GM18508 (cell line): ENCODE measurements at regions not wholly inside any gene's neighbourhood (a gene's known extent, or its start where the extent isn't known, plus 50 kb on each side); places are given as distances from the start of the nearest gene placed in this dataset.

Experiments
- ATAC-seq: cut with Tn5 transposase; IDR thresholded peaks from one replicate; pipeline ENCODE4 v1.9.1; 2021; ENCODE audit warnings: moderate number of reproducible peaks; ENCODE audit not compliant: insufficient read depth, unreplicated experiment

DNA sequence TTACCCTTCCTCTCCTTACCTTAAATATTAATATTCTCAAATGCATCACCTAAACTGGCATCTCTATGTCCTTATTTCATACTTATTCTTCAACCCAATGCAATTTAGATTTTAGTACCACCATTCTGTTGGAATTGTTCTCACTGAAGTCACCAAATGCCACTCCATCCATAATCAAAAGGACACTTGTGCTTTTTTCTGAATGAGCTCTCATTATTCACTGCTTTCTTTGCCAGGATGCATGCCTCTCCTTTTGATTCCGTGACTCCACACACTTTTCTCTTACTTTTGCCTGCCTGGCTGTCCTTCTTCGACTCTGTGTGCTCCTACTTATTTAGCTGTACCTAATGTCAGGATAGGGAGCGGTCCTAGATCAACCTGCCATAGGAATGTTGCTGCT is 633.1 kb upstream of the BOD1L1 start:
- ATAC-seq: no peak

DNA sequence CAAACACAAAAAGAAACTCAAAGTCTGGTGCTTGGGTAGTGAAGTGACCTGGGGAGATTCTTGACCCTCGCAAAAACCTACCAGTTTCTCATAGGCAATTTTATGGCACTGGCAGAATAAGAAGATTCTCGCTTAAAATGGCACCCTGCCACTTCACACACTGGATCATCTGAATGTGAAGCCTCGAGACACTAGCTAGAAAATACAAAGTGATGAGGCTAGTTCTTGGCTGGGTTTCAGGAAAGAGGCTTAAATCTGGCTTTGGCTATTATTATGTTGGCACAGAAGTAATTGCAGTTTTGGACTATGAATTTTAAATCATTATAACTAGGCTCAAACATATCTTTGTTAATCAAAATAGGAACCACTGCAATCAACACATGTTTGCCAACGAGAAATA is 634.7 kb upstream of the BOD1L1 start:
- ATAC-seq: no peak

DNA sequence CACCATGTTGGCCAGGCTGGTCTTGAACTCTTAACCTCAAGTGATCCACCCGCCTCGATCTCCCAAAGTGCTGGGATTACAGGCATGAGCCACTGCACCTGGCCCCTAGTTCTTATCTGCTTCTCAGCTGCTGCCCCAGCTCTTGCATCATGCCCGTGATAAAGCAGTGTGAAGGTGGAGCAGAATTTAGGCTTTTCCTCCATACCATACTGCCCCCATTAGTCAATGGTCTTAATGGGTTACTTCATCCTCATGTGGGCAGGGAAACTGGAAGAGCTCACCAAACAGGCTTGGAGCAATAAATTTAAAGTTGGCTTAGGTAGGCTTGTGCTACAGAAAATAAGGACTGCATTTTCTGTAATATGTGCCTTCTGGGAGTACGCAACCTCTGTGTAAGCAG is 636.9 kb upstream of the BOD1L1 start:
- no peak for ATAC-seq

DNA sequence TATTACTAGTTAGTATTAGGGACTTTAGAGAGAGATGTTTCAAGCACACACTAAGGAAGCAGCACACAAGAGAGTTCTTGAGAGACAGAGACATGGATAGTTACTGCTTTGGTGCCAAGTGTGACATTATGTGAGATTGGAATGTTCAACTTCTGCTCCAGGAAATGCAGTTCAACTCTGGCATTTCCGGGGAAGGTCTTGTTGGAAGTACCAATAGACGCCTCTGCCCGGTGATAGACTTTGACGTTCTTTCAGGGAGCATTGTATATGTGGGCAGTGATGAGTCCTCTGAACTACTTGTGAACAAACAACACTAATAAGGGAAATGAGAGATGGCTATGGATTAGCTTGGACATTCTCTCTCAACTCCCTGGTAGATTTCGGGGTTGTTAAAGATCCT is 638.1 kb upstream of the BOD1L1 start:
- ATAC-seq: no peak

DNA sequence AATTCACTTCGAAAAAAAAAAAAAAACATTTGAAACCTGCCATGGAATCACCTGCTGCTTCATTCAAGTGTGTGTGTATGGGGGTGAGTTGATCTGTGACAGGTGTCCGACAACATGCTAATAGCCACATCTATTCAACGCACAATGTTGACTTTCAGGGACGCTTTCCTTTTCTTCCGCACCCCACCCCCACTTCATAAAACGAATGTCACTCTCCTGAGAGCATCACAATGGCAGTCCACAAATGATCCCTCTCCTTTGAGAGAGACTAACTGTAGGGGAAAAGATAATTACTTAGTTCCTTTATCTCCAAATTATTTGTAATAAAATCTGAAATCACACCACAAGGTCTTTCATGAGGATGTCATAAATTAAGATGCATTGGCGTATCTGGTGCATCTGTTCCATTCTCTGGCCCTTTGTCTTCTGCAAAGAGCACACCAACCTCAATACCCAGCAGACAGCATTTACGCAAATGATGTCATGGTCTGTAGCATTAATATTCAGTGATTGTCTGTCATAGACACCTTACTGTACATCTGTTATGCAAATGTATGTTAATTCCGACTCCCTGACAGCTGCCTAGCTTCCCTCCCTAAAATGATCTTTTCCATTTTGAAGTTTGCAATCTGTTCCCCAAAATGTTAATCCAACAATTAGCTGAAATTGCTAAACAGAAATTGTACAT is 640.0 kb upstream of the BOD1L1 start:
- no peak for ATAC-seq

DNA sequence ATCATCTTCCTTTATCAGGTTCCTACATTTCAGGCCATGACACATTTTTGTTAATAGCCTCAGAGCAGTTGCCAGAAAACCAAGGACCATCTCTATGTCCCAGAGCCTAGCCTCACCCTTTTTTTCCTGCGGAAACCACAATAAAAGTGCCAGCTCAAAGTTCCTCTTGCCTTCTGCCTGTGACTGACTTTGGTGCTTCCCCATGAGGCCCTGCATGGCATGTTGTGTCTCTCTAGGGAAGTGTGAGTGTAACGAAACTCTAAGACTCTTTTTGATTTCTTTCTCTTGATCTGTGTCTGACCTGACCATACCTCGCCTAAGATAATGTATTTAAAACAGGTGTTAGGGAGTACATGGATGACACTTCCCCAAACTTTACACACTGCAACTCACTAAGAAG is 642.3 kb upstream of the BOD1L1 start:
- no peak for ATAC-seq

DNA sequence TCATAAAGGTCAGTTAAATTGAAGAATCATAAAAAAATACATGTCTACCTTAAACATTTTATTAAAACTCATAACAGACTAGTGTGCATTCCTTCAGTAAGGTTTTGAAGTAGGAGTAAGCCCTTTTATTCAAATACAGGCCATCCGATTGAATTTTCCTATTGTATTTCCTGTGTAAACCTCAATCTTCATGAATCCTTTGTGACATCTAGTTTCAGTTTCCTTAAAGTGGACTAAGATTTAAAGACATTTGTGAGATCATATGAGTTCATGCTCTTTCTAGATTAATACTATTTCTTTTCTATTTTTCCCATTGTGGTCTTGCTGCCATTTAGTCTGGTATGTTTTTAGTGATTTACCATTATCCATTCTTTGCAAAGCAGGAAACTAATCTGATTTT is 644.7 kb upstream of the BOD1L1 start:
- no peak for ATAC-seq

DNA sequence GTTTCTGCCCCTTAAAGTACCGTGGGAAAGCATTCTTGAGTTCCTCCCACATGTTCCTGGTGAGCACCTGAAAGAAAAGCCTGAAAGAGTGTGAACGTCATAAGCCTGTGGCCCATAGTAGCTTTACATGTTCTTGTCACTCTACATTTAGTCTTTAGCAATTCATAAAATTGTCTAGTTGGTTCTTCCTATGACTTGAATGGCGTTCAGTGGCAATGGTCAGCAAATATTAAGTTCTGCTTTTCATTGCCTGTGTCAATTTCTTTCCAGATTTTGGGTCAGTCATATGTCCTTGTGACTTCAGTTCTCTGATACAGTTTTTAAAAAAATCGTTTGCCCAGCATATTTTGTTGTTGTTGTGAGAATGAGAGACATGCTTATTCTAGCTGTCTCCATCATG is 650.0 kb upstream of the BOD1L1 start:
- ATAC-seq: no peak

DNA sequence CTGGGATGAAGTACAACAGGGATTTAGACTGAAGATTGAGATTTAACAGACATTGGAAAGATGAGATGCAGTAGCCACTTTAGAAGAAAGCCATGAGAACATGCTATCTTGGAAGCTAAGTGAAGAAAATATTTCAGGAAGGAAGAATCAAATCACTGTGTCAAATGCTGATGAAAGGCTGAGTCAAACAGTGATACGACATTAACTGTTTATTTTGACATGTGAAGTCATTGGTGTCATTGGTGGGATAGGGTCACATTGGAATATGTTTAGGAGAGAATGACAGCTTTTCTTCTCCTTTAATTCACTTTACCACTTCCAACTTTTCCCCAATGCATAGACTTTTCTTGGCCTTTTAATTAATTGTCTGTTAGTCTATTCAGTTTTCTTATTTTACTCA is 653.0 kb upstream of the BOD1L1 start:
- ATAC-seq: no peak

DNA sequence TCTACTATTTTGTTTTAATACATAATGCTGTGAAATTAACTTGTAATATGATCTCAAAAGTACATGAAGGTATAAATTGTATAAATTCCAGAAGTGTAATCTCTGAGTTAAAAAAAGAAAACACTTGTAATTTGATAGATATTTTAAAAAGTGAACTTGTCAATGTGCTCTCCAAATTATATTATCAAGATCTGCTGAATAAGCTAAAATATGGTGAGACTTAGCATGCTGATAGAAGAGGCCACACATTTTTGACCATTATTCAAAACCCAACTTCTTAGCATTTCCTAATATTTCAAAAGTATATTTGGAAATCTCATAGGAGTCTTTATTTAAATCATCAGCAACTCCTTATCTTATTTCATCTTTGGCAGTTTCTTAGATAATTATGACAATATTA is 657.1 kb upstream of the BOD1L1 start:
- no peak for ATAC-seq

DNA sequence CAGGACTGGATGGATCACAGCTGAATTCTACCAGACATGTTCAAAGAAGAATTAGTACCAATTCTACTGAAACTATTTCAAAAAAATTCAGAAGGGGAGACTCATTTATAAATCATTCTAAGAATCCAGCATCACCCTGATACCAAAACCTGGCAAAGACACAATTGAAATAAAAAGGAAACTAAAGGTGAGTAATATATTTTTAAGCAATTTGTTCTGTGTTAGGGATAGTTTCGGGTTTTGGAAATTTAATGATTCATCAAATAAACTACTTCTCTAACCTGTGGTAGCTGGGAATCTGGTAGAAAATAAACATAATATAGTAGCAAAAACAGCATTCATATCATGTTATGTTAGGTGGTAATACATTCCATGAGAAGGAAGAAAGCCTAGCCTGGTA is 662.2 kb upstream of the BOD1L1 start:
- no peak for ATAC-seq

DNA sequence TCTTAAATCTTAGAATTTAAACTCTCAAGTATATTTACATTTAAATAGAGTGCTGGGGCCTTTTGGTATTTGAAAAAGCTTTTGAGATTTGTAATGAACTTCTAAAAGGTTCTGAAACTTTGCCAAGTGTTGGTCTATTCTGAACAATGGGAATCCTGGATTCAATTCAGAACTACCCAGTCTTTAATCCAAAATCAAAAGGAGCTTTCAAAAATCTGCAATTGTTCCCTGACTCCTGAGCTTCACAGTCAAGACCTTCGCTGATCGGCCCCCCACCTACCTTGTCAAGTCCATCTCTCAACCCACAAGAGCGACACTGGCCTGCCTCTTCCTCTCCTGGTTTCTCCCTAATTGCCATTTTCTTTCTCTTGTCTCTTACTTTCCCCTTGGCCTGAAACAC is 666.1 kb upstream of the BOD1L1 start:
- ATAC-seq: no peak

DNA sequence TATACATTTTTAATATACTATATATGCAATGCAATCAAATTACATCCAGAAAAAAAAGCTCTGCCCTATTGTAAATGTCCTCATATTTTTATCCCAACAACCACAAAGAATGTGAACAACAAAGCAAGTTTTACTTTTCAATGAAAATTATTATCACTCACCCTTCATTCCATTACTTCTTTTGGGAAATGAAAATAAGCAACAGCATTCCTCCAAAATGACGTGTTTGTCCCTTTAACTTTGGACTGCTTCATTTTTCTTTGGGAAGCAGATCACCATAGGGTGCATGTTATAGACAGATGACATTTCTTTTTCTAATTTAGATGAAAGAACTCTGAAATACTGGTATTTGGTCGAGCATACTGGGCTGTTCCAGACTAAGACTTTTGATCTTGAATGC is 667.1 kb upstream of the BOD1L1 start:
- ATAC-seq: no peak

DNA sequence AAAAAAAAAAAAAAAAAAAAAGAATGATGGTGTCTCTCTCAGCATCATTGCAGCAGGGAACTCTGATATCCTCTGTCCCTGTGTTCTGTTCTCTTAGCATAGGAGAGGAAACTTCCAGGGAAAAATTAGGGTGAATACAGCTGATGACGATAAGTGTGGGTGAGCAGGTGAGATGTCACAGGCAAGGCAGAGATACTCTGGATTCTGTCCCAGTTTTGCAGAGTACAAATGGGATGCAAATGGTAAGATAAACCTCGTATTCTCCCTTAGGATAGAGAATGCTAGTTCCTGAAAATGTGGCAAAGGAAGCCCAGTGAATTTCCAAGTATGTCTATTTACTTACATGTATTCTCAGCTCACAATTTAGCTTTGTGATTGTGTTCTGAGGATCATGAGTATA is 671.6 kb upstream of the BOD1L1 start:
- no peak for ATAC-seq

DNA sequence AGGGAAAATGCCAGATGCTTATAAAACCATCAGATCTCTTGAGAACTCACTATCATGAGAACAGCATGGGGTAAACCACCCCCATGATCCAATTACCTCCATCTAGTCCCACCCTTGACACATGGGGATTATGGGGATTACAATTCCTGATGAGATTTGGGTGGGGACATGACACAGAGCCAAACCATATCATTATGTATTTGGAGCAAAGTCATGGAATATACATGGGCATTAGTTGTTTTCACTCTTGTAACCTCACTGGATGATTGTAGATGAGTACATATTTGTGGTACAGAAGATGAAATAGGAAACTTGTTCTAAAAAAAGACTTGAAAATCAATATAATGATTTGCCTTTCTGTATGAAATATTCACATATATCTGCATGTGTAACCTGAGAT is 674.5 kb upstream of the BOD1L1 start:
- no peak for ATAC-seq

DNA sequence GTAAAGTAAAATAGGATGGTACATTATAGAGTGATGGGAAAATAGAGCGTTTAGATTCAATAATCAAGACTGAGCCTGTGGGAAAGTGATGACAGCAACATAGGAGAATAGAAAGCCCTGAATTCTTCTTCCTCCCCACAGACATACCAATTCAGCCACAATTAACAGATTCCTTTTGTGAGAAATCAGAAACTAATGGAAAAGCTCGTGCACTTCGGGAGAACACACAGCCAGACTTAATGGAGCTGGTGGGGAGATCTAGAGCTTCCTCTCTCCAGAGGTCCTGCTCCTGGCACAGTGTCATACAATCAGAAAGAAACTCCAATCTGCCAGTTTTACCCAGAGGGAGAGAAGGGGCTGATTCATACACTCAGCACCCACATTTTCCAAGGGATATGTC is 676.3 kb upstream of the BOD1L1 start:
- no peak for ATAC-seq

DNA sequence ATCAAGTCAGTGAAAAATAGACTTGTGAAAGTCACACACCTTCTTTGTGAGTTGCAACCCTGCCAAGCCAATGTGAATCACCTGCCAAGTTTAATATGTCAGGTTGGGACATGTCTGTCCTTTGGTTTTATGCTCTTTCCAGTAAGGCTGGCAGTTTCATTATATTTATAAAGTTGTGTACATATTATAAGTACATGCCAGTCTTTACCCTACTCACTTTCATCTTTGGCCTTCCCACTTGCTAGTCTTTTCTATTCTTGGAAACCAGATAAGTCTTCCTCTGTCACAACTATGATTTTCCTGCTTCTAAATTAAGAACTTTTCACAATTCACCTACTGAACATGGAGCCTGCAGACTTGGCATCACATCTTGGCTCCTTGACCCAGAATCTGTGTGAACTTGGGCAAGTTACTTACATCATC is 680.7 kb upstream of the BOD1L1 start:
- ATAC-seq: no peak

DNA sequence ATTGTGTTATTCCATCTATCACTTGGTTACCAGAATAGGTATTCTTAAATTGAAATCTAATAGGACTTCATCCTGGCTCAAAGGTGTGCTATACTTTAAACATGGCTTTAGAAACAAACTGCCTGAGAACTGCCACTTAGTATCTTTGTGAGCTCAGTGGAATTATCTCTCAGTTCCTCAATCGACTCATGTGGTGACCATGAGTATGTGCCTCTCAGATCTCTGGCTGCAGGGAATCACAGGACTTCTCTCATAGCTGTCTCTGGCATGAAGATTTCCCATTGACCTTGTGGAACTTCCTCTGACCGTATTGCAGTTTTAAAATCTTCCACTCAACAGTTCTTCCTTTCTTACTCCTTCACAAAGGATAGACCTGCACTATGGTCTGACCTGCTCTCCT is 681.9 kb upstream of the BOD1L1 start:
- ATAC-seq: no peak

DNA sequence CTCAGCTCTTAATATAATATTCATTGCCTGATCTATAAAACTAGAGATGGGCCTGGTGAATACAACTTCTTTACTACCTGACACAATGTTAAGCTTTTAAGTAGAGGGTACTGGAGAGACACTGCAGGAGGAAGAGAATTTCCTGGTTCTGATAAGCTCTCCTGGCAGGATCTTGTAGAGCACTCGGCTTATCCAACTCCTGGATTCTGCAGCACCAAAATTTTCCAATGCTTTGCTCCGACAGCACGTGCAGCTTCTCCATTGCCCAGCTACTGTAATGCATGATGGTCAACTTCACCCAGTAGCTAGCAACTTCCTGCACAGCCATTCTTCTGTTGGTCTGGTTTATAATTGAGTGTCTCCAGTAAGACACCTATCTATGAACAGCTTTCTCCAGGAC is 686.2 kb upstream of the BOD1L1 start:
- no peak for ATAC-seq

DNA sequence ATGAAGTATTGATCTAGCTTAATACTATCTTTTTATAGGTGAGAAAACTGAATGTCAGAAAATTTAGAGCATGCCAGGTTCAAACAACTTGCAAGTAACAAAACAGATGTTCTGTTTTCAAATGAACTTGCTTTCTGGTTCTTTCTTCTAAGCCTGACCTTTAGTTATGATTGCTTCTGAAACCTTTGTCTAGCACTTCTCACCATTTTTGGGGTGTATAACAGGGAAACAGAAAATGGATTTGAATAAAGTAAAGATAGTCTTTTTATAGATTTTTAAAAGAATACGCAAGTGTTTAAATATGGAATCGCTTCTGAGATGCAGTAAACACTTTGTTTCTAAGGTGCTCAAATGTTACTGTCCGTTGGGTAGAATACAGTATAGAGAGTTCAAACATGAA is 687.2 kb upstream of the CPEB2 start:
- no peak for ATAC-seq

DNA sequence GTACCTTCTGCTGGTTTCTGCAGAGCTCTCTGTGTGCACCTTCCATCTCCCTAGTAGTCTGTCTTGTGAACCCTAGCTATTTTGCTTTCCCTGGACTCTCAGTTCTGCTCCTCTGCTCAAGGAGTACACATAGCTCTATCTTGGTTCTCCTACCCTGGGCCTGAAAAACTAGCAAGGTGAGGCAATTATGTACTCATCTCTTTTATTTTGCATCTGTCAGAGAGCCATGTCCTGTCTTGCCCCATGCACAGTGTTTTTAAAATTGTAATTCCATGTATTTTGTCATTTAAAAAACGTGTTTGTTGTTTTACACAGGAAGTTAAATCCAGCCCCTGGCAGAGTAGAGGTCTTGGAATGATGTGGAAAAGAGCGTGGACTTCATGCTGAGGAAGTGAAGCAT is 684.9 kb upstream of the CPEB2 start:
- no peak for ATAC-seq

DNA sequence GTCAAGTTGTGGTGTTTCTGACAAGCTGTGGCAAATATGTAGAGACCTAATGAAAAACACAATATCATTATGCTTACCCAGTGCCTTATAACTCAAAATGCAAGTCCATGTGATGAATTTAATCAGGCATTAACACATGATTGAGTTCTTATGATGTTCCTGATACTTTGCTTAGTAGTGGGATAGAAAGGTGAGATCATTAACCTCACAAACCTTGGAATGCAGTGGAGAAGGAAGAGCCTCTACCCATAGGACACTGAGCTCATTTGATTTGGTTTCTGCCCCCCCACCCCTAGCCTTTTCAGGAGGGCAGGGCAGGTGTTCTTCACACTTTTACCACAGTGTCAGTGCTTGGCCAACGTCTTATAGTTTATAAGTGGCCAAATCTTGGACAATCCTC is 683.6 kb upstream of the CPEB2 start:
- ATAC-seq: no peak

DNA sequence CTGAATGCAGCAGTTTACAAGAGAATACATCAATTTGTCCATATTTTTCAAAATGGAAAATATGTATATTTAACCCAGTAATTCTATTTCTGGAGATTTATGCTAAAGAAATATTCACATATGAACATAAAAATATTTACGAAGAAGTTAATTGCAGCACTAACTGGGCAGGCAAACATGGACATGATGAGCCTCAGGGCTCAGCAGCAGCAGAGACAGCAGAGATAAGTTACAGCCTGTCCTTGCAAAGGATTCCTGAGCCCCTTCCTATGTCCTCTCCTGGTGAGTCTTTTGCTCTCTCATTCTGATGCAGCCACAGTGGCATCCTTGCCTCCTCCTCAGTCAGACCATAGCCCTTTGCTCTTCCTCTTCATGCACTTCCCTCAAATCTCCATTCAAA is 680.6 kb upstream of the CPEB2 start:
- ATAC-seq: no peak
